Transverse colon (tissue), 4 donors: ENCODE measurements at regions not wholly inside any gene's neighbourhood (a gene's known extent, or its start where the extent isn't known, plus 50 kb on each side); places are given as distances from the start of the nearest gene placed in this dataset.

Experiments used
- POLR2AphosphoS5 ChIP-seq, 3 donors: sonication (generic); formaldehyde crosslinking; IDR thresholded peaks; one replicate each; pipeline ENCODE4 v1.6.1; 2016; ENCODE audit warnings: antibody characterized with exemption in 3 of 3
- TF ChIP-seq, protein P1 (sequence below), 5 experiments: fragments of 200-600 bp in 3 of 5; fragments of 450-650 bp in 2 of 5; sonication (generic) in 3 of 5; IDR thresholded peaks; 1 replicate in 2 of 5; 2 replicates in 3 of 5; pipeline ENCODE4 v1.5.1; 2016 to 2017; ENCODE audit warnings: antibody characterized with exemption in 5 of 5, inconsistent platforms in 3 of 5, mild to moderate bottlenecking in 2 of 5, moderate library complexity in 1 of 5

DNA sequence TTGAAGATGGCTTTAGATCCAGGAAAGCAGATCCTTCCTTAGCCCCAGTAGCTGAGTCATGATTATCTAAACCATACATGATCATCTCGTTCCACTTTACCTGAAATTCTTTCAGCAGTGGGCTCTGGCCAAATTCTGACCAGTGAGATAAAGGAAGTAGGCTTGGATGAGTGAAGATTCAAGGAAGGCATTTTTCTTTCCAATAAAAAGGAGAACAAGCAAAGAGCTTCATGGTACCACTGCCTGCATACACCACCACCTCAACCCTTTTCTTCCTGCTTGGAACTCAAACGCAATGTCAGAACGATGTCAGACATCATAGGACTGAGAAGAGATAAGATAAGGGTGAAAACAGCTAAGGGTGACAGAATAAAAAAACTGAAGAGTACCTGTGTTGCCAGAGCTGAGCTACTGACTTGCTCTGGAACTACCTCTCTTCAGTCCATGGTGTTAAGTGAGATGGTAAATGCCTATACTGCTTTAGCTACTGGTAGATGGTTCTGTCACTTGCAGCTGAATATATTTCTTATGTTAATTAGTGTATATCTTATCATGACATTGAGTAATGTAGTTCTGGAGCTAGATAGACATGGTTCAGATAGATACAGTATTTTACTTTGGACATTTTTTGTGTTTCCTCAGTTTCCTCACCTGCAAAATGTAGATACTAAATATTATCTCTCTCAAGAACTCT lies 58.7 kb upstream of the ACVR1 start:
- TF ChIP-seq, protein P1, sequence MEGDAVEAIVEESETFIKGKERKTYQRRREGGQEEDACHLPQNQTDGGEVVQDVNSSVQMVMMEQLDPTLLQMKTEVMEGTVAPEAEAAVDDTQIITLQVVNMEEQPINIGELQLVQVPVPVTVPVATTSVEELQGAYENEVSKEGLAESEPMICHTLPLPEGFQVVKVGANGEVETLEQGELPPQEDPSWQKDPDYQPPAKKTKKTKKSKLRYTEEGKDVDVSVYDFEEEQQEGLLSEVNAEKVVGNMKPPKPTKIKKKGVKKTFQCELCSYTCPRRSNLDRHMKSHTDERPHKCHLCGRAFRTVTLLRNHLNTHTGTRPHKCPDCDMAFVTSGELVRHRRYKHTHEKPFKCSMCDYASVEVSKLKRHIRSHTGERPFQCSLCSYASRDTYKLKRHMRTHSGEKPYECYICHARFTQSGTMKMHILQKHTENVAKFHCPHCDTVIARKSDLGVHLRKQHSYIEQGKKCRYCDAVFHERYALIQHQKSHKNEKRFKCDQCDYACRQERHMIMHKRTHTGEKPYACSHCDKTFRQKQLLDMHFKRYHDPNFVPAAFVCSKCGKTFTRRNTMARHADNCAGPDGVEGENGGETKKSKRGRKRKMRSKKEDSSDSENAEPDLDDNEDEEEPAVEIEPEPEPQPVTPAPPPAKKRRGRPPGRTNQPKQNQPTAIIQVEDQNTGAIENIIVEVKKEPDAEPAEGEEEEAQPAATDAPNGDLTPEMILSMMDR (IDR thresholded peaks at IDR 0.05) = no peak
- TF ChIP-seq POLR2AphosphoS5 (IDR thresholded peaks at IDR 0.05) = no peak
